HUES48 (cell line): ENCODE measurements at regions not wholly inside any gene's neighbourhood (a gene's known extent, or its start where the extent isn't known, plus 50 kb on each side); places are given as distances from the start of the nearest gene placed in this dataset.
A peak's percentile ranks its signal among the peaks of the same experiment; 100 is the strongest.

ENCODE experiments used
- H3K27ac ChIP-seq: one replicate; pipeline ENCODE4 v1.7.0; 2013; ENCODE audit warnings: low read depth, low read length, inconsistent platforms
- H3K27me3 ChIP-seq: 2 replicates; pipeline ENCODE4 v1.6.1; 2013; ENCODE audit warnings: mild to moderate bottlenecking, low read length; ENCODE audit not compliant: control insufficient read depth, insufficient read depth
- H3K36me3 ChIP-seq: 2 replicates; pipeline ENCODE4 v1.6.1; 2013; ENCODE audit warnings: low read length; ENCODE audit not compliant: control insufficient read depth, insufficient read depth
- H3K4me1 ChIP-seq: 2 replicates; pipeline ENCODE4 v1.6.1; 2013; ENCODE audit warnings: mild to moderate bottlenecking, low read length; ENCODE audit not compliant: control insufficient read depth, insufficient read depth
- H3K4me3 ChIP-seq: 2 replicates; pipeline ENCODE4 v1.5.1; 2013; ENCODE audit warnings: mild to moderate bottlenecking, low read depth, low read length
- H3K9ac ChIP-seq: 2 replicates; pipeline ENCODE4 v1.6.1; 2013; ENCODE audit warnings: mild to moderate bottlenecking, low read depth, low read length, moderate library complexity
- H3K9me3 ChIP-seq: 2 replicates; pipeline ENCODE4 v1.6.1; 2013; ENCODE audit warnings: low read length; ENCODE audit not compliant: control insufficient read depth, insufficient read depth

GRCh38 chr11:42171046-42171445 lies 711.6 kb upstream of the LRRC4C start:
- Histone ChIP-seq H3K9me3 (no peaks in the 10 kb centered on the region), H3K27me3 (no peaks in the 10 kb centered on the region), H3K4me1 (no peaks in the 10 kb centered on the region), H3K27ac (no peak overlapping the region), H3K9ac (no peak overlapping the region), H3K36me3 (no peaks in the 10 kb centered on the region), H3K4me3 (no peak overlapping the region)

- no peaks in the 10 kb centered on the region for H3K9me3 ChIP-seq
- no peak overlapping the region for H3K27ac ChIP-seq
- H3K36me3 ChIP-seq: no peaks in the 10 kb centered on the region
Measured at GRCh38 chr11:42172441-42172840, 713.0 kb upstream of the LRRC4C start.

GRCh38 chr11:42175203-42175602 lies 715.8 kb upstream of the LRRC4C start:
- no peaks in the 10 kb centered on the region for H3K4me1 ChIP-seq
- no peak overlapping the region for H3K27ac ChIP-seq
- no peak overlapping the region for H3K4me3 ChIP-seq
- H3K9me3 ChIP-seq: no peaks in the 10 kb centered on the region
- H3K9ac ChIP-seq: no peak overlapping the region
- H3K27me3 ChIP-seq: no peaks in the 10 kb centered on the region
- no peaks in the 10 kb centered on the region for H3K36me3 ChIP-seq

More at GRCh38 chr11:42172441-42172840, 713.0 kb upstream of the LRRC4C start:
- no peak overlapping the region for H3K9ac ChIP-seq
- no peak overlapping the region for H3K4me3 ChIP-seq
- no peaks in the 10 kb centered on the region for H3K4me1 ChIP-seq
- H3K27me3 ChIP-seq: no peaks in the 10 kb centered on the region

GRCh38 chr11:42179216-42179615 lies 719.8 kb upstream of the LRRC4C start:
- no peak overlapping the region for H3K27ac ChIP-seq
- H3K4me3 ChIP-seq: no peak overlapping the region
- no peaks in the 10 kb centered on the region for H3K9me3 ChIP-seq
- no peaks in the 10 kb centered on the region for H3K27me3 ChIP-seq
- H3K4me1 ChIP-seq: no peaks in the 10 kb centered on the region
- no peak overlapping the region for H3K9ac ChIP-seq
- H3K36me3 ChIP-seq: no peaks in the 10 kb centered on the region

GRCh38 chr11:42195289-42196013 lies 736.0 kb upstream of the LRRC4C start:
- Histone ChIP-seq H3K4me3 (no peak overlapping the region), H3K36me3 (no peaks in the 10 kb centered on the region), H3K9ac (no peak overlapping the region), H3K4me1 (no peaks in the 10 kb centered on the region), H3K27ac (no peak overlapping the region), H3K9me3 (no peaks in the 10 kb centered on the region), H3K27me3 (no peaks in the 10 kb centered on the region)

- Histone ChIP-seq H3K9ac (no peak overlapping the region), H3K36me3 (no peaks in the 10 kb centered on the region), H3K27ac (no peak overlapping the region), H3K4me1 (no peaks in the 10 kb centered on the region), H3K4me3 (no peak overlapping the region), H3K9me3 (peaks cover 10% of the 10 kb centered on the region; the same call in 1 of the 2 replicates), H3K27me3 (no peaks in the 10 kb centered on the region)
Measured at GRCh38 chr11:42200311-42200710, 740.9 kb upstream of the LRRC4C start.

GRCh38 chr11:42201603-42202148 lies 742.2 kb upstream of the LRRC4C start:
- peaks cover 10% of the 10 kb centered on the region; the same call in 1 of the 2 replicates for H3K9me3 ChIP-seq
- no peak overlapping the region for H3K4me3 ChIP-seq
- H3K9ac ChIP-seq: no peak overlapping the region
- H3K36me3 ChIP-seq: no peaks in the 10 kb centered on the region
- no peak overlapping the region for H3K27ac ChIP-seq
- no peaks in the 10 kb centered on the region for H3K27me3 ChIP-seq
- H3K4me1 ChIP-seq: no peaks in the 10 kb centered on the region

- Histone ChIP-seq H3K9me3 (peaks cover 10% of the 10 kb centered on the region; the same call in 1 of the 2 replicates), H3K9ac (no peak overlapping the region), H3K36me3 (no peaks in the 10 kb centered on the region), H3K4me1 (no peaks in the 10 kb centered on the region), H3K27me3 (no peaks in the 10 kb centered on the region), H3K4me3 (no peak overlapping the region), H3K27ac (no peak overlapping the region)
Measured at GRCh38 chr11:42205518-42205917, 746.1 kb upstream of the LRRC4C start.

GRCh38 chr11:42225664-42226063 lies 766.2 kb upstream of the LRRC4C start:
- Histone ChIP-seq H3K4me1 (peaks cover 7% of the 10 kb centered on the region; the same call in 1 of the 2 replicates), H3K9me3 (no peaks in the 10 kb centered on the region), H3K4me3 (no peak overlapping the region), H3K9ac (no peak overlapping the region), H3K27ac (no peak overlapping the region), H3K36me3 (no peaks in the 10 kb centered on the region), H3K27me3 (no peaks in the 10 kb centered on the region)

GRCh38 chr11:42232673-42233072 lies 773.2 kb upstream of the LRRC4C start:
- H3K36me3 ChIP-seq: no peaks in the 10 kb centered on the region
- H3K4me1 ChIP-seq: peaks cover 46% of the 10 kb centered on the region

GRCh38 chr11:42234451-42234951 lies 775.0 kb upstream of the LRRC4C start:
- no peak overlapping the region for H3K4me3 ChIP-seq
- peaks cover 39% of the 10 kb centered on the region for H3K4me1 ChIP-seq
- H3K36me3 ChIP-seq: no peaks in the 10 kb centered on the region
- peak overlapping the region; percentile 38 for H3K27ac ChIP-seq
- no peaks in the 10 kb centered on the region for H3K27me3 ChIP-seq
- no peak overlapping the region for H3K9ac ChIP-seq
- no peaks in the 10 kb centered on the region for H3K9me3 ChIP-seq

More at GRCh38 chr11:42232673-42233072, 773.2 kb upstream of the LRRC4C start:
- no peak overlapping the region for H3K4me3 ChIP-seq
- no peaks in the 10 kb centered on the region for H3K9me3 ChIP-seq
- peak overlapping the region; percentile 29 for H3K27ac ChIP-seq
- H3K9ac ChIP-seq: no peak overlapping the region
- no peaks in the 10 kb centered on the region for H3K27me3 ChIP-seq
